HCT116 (cell line): ENCODE measurements at regions not wholly inside any gene's neighbourhood (a gene's known extent, or its start where the extent isn't known, plus 50 kb on each side); places are given as distances from the start of the nearest gene placed in this dataset.

ENCODE experiments used
- ATAC-seq: fragments of 200-7000 bp; cut with Tn5 transposase; 2 replicates; pipeline ENCODE4 v1.9.1; 2020; ENCODE audit warnings: mild to moderate bottlenecking, moderate library complexity
- BruUV-seq: library from RNA; stranded (reverse); fragments of 400-500 nt; replicated peaks from 2 replicates; lab custom pipeline; 2021; lab: Mats Ljungman, UMichigan
- CTCF ChIA-PET: fragments of 300-600 bp; sonication (Branson Sonifier 250); formaldehyde crosslinking; loops from one replicate; lab custom pipeline; 2021; ENCODE audit warnings: antibody characterized with exemption; lab: Charles Lee
- POLR2A ChIA-PET: fragments of 300-600, 350-600 bp; sonication (Branson Sonifier 250); formaldehyde crosslinking; loops from one replicate; lab custom pipeline; 2021; ENCODE audit warnings: antibody characterized with exemption; lab: Charles Lee
- RAD21 ChIA-PET, 2 experiments: fragments of 300-600 bp; sonication (Branson Sonifier 250); formaldehyde crosslinking; loops; one replicate each; lab custom pipeline; 2023; ENCODE audit warnings: low total read pairs in 2 of 2; ENCODE audit not compliant: uncharacterized antibody in 2 of 2, unreplicated experiment in 2 of 2, low non-redundant PET in 1 of 2; lab: Charles Lee
- DNase-seq: peaks from one replicate; pipeline ENCODE4 v3.0.0-alpha.2; 2010; ENCODE audit warnings: low read depth, low spot score
- H2AFZ ChIP-seq: fragments of 200-600 bp; shearing (Covaris generic), sonication (generic); 2 replicates; pipeline ENCODE4 v1.6.1; 2017; ENCODE audit warnings: low read depth, mixed run types, mixed read lengths, antibody characterized with exemption, low read length; ENCODE audit not compliant: poor library complexity, severe bottlenecking
- H3K27ac ChIP-seq: 2 replicates; pipeline ENCODE4 v1.5.1; 2012; ENCODE audit warnings: low read depth, low read length
- H3K27me3 ChIP-seq: fragments of 200-600 bp; sonication (generic); 2 replicates; pipeline ENCODE4 v1.6.1; 2016; ENCODE audit warnings: mixed run types, low read length, mixed read lengths; ENCODE audit not compliant: insufficient read depth
- H3K36me3 ChIP-seq, 2 experiments: fragments of 200-500 bp in 1 of 2; fragments of 200-600 bp in 1 of 2; sonication (Bioruptor generic) in 1 of 2; sonication (generic) in 1 of 2; 2 replicates each; pipeline versions ENCODE4 v1.5.1 to v1.6.1; 2014 to 2016; ENCODE audit warnings: low read length in 2 of 2, inconsistent platforms in 1 of 2, mixed read lengths in 1 of 2, mixed run types in 1 of 2; ENCODE audit not compliant: insufficient read depth in 2 of 2, control insufficient read depth in 1 of 2
- H3K4me1 ChIP-seq, 2 experiments: fragments of 200-600 bp in 1 of 2; sonication (generic) in 1 of 2; 2 replicates each; pipeline versions ENCODE4 v1.5.1 to v1.6.1; 2012 to 2017; ENCODE audit warnings: low read length in 2 of 2, inconsistent platforms in 1 of 2, mild to moderate bottlenecking in 1 of 2, mixed read lengths in 1 of 2, mixed run types in 1 of 2, moderate library complexity in 1 of 2; ENCODE audit not compliant: insufficient read depth in 2 of 2, control insufficient read depth in 1 of 2
- H3K4me2 ChIP-seq: fragments of 200-600 bp; sonication (generic); 2 replicates; pipeline ENCODE4 v1.6.1; 2017; ENCODE audit warnings: mixed run types, low read length, mixed read lengths
- H3K4me3 ChIP-seq, 2 experiments: fragments of 200-600 bp in 1 of 2; sonication (generic) in 1 of 2; replicated peaks in 1 of 2; 2 replicates each; pipeline ENCODE4 v1.5.1; 2011 to 2016; ENCODE audit warnings: low read length in 2 of 2, control low read depth in 1 of 2, low read depth in 1 of 2, mild to moderate bottlenecking in 1 of 2, mixed read lengths in 1 of 2, mixed run types in 1 of 2
- H3K79me2 ChIP-seq: fragments of 200-600 bp; sonication (generic); 2 replicates; pipeline ENCODE4 v1.6.1; 2017; ENCODE audit warnings: mild to moderate bottlenecking, mixed run types, low read length, moderate library complexity, mixed read lengths; ENCODE audit not compliant: insufficient read depth
- H3K9ac ChIP-seq: fragments of 200-600 bp; sonication (generic); 2 replicates; pipeline ENCODE4 v1.6.1; 2016; ENCODE audit warnings: low read length, mixed read lengths
- H3K9me2 ChIP-seq: fragments of 200-600 bp; sonication (generic), shearing (Covaris generic); 2 replicates; pipeline ENCODE4 v1.6.1; 2017; ENCODE audit warnings: mixed run types, mild to moderate bottlenecking, moderate library complexity; ENCODE audit not compliant: insufficient read depth
- H3K9me3 ChIP-seq, 2 experiments: fragments of 200-500 bp in 1 of 2; fragments of 200-600 bp in 1 of 2; sonication (Bioruptor generic) in 1 of 2; sonication (generic) in 1 of 2; 2 replicates each; pipeline ENCODE4 v1.6.1; 2014 to 2017; ENCODE audit warnings: low read length in 2 of 2, mixed read lengths in 2 of 2, inconsistent platforms in 1 of 2, low read depth in 1 of 2, mild to moderate bottlenecking in 1 of 2, mixed run types in 1 of 2, moderate library complexity in 1 of 2; ENCODE audit not compliant: control insufficient read depth in 1 of 2, insufficient read depth in 1 of 2
- H4K20me1 ChIP-seq: fragments of 200-600 bp; sonication (generic), shearing (Covaris generic); 2 replicates; pipeline ENCODE4 v1.6.1; 2017; ENCODE audit warnings: mixed run types, mild to moderate bottlenecking, moderate library complexity; ENCODE audit not compliant: insufficient read depth
- CBX3 ChIP-seq: IDR thresholded peaks from 2 replicates; pipeline ENCODE4 v1.6.1; 2012; ENCODE audit warnings: low read depth
- CEBPB ChIP-seq: IDR thresholded peaks from 2 replicates; pipeline ENCODE4 v1.6.1; 2012; ENCODE audit warnings: low read depth
- EGR1 ChIP-seq: IDR thresholded peaks from 2 replicates; pipeline ENCODE4 v1.6.1; 2012; ENCODE audit warnings: low read depth
- ELF1 ChIP-seq: IDR thresholded peaks from 2 replicates; pipeline ENCODE4 v1.6.1; 2012; ENCODE audit warnings: low read depth, borderline replicate concordance
- EZH2 ChIP-seq: fragments of 200-600 bp; sonication (generic); IDR thresholded peaks from 2 replicates; pipeline ENCODE4 v1.6.1; 2017; ENCODE audit warnings: antibody characterized with exemption, mixed run types
- EZH2phosphoT487 ChIP-seq: fragments of 200-600 bp; IDR thresholded peaks from 2 replicates; pipeline ENCODE4 v1.6.1; 2018; ENCODE audit warnings: antibody characterized with exemption, borderline replicate concordance
- POLR2A ChIP-seq: IDR thresholded peaks from 2 replicates; pipeline ENCODE4 v1.7.0; 2011; ENCODE audit warnings: borderline replicate concordance; ENCODE audit not compliant: insufficient read depth, insufficient read length; ENCODE audit errors: extremely low read depth
- POLR2AphosphoS5 ChIP-seq: IDR thresholded peaks from 2 replicates; pipeline ENCODE4 v1.6.1; 2011; ENCODE audit warnings: mild to moderate bottlenecking, low read depth, low read length, moderate library complexity
- RAD21 ChIP-seq: IDR thresholded peaks from 2 replicates; pipeline ENCODE4 v1.6.1; 2012; ENCODE audit warnings: low read depth, mild to moderate bottlenecking
- SP1 ChIP-seq: IDR thresholded peaks from 2 replicates; pipeline ENCODE4 v1.6.1; 2012; ENCODE audit warnings: low read depth
- SRF ChIP-seq: IDR thresholded peaks from 2 replicates; pipeline ENCODE4 v1.6.1; 2012; ENCODE audit warnings: low read depth
- TCF7L2 ChIP-seq: IDR thresholded peaks from 2 replicates; pipeline ENCODE4 v1.7.0; 2011; ENCODE audit warnings: borderline replicate concordance, inconsistent platforms; ENCODE audit not compliant: insufficient read depth, insufficient read length; ENCODE audit errors: extremely low read depth
- ZFX ChIP-seq: fragments of 450-650 bp; IDR thresholded peaks from 2 replicates; pipeline ENCODE4 v1.6.1; 2017
- ZNF274 ChIP-seq: fragments of 200-500 bp; sonication (Bioruptor generic); IDR thresholded peaks from 2 replicates; pipeline ENCODE4 v1.6.1; 2014; ENCODE audit warnings: mild to moderate bottlenecking, low read depth, low read length, inconsistent platforms
- intact Hi-C: fragments of 100-400 bp; cut with micrococcal nuclease; formaldehyde crosslinking; loops from 2 replicates; pipeline ENCODE4 v1.10.0; 2022
- TF ChIP-seq, protein P1 (sequence below), 3 experiments: fragments of 200-600 bp in 1 of 3; sonication (generic) in 1 of 3; IDR thresholded peaks in 2 of 3; conservative IDR thresholded peaks in 1 of 3; 2 replicates each; pipeline ENCODE4 v1.5.1; 2012 to 2017; ENCODE audit warnings: low read depth in 2 of 3, low read length in 2 of 3, antibody characterized with exemption in 1 of 3, borderline replicate concordance in 1 of 3, control low read depth in 1 of 3, mild to moderate bottlenecking in 1 of 3, mixed read lengths in 1 of 3, mixed run types in 1 of 3, moderate library complexity in 1 of 3; ENCODE audit not compliant: insufficient read depth in 1 of 3
- TF ChIP-seq, protein P2 (sequence below): IDR thresholded peaks from 2 replicates; pipeline ENCODE4 v1.6.1; 2012; ENCODE audit warnings: low read depth
- TF ChIP-seq, protein P3 (sequence below): IDR thresholded peaks from 2 replicates; pipeline ENCODE4 v1.6.1; 2012
- TF ChIP-seq, protein P4 (sequence below): IDR thresholded peaks from 2 replicates; pipeline ENCODE4 v1.6.1; 2012

DNA sequence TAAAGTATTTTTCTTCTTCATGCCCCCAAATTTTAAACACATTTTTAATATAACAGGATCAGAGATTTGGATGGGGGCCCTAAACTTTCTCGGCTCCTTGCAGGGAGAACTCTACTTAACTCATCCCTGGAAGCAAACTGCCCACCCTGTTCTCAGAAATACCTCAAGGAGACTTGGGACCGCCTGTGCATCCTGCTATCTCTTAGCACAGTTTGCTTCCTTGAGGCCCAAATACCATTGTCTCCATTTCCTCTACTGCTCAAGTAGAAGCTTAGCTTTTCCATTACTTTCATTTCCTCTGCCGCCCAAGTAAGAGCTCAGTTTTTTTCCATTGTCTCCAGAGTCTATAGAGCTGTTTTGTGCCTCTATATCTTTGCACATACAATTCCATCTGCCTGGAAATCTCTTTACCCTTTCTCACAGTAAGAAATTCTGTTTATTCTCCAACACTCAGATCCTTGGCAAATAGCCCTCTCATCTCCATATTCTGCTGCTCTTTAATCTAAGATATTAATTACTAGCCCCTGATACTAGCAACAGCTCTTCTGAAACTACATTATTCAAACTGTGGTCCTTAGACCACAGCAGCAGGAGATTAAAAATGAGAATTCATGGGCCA lies 137.8 kb downstream of the CEMIP2 start:
- ChIA-PET POLR2A (no interaction called here), RAD21 (no interaction called here), CTCF (no interaction called here)
- ATAC-seq (no peak), DNase-seq (no peak)
- H3K4me1 ChIP-seq, result no peaks in the 10 kb centered on the region
- no peak overlapping the region for H3K27ac ChIP-seq
- intact Hi-C loops, result no loop called here
- H3K9ac ChIP-seq, result no peak overlapping the region
- no peak overlapping the region for H2AFZ ChIP-seq
- H3K79me2 ChIP-seq, result no peaks in the 10 kb centered on the region
- H3K27me3 ChIP-seq, result no peaks in the 10 kb centered on the region
- no peaks in the 10 kb centered on the region for H3K9me2 ChIP-seq
- H4K20me1 ChIP-seq, result no peaks in the 10 kb centered on the region
- TF ChIP-seq SRF, result no peak
- TF ChIP-seq ZNF274, result no peak
- TF ChIP-seq CEBPB, result no peak
- TF ChIP-seq POLR2A, result no peak
- TF ChIP-seq RAD21, result no peak
- TF ChIP-seq, protein P1, sequence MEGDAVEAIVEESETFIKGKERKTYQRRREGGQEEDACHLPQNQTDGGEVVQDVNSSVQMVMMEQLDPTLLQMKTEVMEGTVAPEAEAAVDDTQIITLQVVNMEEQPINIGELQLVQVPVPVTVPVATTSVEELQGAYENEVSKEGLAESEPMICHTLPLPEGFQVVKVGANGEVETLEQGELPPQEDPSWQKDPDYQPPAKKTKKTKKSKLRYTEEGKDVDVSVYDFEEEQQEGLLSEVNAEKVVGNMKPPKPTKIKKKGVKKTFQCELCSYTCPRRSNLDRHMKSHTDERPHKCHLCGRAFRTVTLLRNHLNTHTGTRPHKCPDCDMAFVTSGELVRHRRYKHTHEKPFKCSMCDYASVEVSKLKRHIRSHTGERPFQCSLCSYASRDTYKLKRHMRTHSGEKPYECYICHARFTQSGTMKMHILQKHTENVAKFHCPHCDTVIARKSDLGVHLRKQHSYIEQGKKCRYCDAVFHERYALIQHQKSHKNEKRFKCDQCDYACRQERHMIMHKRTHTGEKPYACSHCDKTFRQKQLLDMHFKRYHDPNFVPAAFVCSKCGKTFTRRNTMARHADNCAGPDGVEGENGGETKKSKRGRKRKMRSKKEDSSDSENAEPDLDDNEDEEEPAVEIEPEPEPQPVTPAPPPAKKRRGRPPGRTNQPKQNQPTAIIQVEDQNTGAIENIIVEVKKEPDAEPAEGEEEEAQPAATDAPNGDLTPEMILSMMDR (IDR thresholded peaks at IDR 0.05 in 2 of 3, conservative IDR thresholded peaks at IDR 0.05 in 1 of 3; ENCODE audit: borderline replicate concordance in 1 of 3, insufficient read depth in 1 of 3, low read depth in 2 of 3, low read length in 2 of 3), result no peak
- TF ChIP-seq, protein P2, sequence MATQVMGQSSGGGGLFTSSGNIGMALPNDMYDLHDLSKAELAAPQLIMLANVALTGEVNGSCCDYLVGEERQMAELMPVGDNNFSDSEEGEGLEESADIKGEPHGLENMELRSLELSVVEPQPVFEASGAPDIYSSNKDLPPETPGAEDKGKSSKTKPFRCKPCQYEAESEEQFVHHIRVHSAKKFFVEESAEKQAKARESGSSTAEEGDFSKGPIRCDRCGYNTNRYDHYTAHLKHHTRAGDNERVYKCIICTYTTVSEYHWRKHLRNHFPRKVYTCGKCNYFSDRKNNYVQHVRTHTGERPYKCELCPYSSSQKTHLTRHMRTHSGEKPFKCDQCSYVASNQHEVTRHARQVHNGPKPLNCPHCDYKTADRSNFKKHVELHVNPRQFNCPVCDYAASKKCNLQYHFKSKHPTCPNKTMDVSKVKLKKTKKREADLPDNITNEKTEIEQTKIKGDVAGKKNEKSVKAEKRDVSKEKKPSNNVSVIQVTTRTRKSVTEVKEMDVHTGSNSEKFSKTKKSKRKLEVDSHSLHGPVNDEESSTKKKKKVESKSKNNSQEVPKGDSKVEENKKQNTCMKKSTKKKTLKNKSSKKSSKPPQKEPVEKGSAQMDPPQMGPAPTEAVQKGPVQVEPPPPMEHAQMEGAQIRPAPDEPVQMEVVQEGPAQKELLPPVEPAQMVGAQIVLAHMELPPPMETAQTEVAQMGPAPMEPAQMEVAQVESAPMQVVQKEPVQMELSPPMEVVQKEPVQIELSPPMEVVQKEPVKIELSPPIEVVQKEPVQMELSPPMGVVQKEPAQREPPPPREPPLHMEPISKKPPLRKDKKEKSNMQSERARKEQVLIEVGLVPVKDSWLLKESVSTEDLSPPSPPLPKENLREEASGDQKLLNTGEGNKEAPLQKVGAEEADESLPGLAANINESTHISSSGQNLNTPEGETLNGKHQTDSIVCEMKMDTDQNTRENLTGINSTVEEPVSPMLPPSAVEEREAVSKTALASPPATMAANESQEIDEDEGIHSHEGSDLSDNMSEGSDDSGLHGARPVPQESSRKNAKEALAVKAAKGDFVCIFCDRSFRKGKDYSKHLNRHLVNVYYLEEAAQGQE, result no peak
- TF ChIP-seq ELF1, result no peak
- TF ChIP-seq EZH2, result no peak
- TF ChIP-seq SP1, result no peak
- TF ChIP-seq CBX3, result no peak
- TF ChIP-seq, protein P3, sequence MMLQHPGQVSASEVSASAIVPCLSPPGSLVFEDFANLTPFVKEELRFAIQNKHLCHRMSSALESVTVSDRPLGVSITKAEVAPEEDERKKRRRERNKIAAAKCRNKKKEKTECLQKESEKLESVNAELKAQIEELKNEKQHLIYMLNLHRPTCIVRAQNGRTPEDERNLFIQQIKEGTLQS, result no peak
- no peak for TF ChIP-seq TCF7L2
- TF ChIP-seq, protein P4, sequence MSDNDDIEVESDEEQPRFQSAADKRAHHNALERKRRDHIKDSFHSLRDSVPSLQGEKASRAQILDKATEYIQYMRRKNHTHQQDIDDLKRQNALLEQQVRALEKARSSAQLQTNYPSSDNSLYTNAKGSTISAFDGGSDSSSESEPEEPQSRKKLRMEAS, result no peak
- TF ChIP-seq ZFX, result no peak
- TF ChIP-seq EGR1, result no peak
- no peak for TF ChIP-seq POLR2AphosphoS5
- no peak for TF ChIP-seq EZH2phosphoT487
- H3K4me3 ChIP-seq, result no peak overlapping the region
- H3K36me3 ChIP-seq, result no peaks in the 10 kb centered on the region
- no TSS peak for BruUV-seq
- no peaks in the 10 kb centered on the region for H3K9me3 ChIP-seq
- no peak overlapping the region for H3K4me2 ChIP-seq
